NT2/D1 (cell line): ENCODE measurements at regions not wholly inside any gene's neighbourhood (a gene's known extent, or its start where the extent isn't known, plus 50 kb on each side); places are given as distances from the start of the nearest gene placed in this dataset.

Experiments used
- YY1 ChIP-seq: IDR thresholded peaks from 2 replicates; pipeline ENCODE4 v1.6.1; 2011; ENCODE audit not compliant: insufficient read length, insufficient read depth
- ZNF274 ChIP-seq: IDR thresholded peaks from 2 replicates; pipeline ENCODE4 v1.6.1; 2011; ENCODE audit warnings: mild to moderate bottlenecking, low read depth, low read length

- TF ChIP-seq ZNF274 (no peak), YY1 (no peak)
Observed at GRCh38 chr7:115136796-115137443, 215.0 kb downstream of the MDFIC start.
